H9 (cell line): ENCODE measurements at regions not wholly inside any gene's neighbourhood (a gene's known extent, or its start where the extent isn't known, plus 50 kb on each side); places are given as distances from the start of the nearest gene placed in this dataset.
"Not testable (repeated sequence)": the region's sequence is repeated elsewhere in the genome, so short reads cannot be mapped to it uniquely, and the experiment has no call there.

Experiments used
- DNase-seq: peaks from one replicate; pipeline ENCODE4 v3.0.0-alpha.2; 2017
- H2AFZ ChIP-seq: one replicate; pipeline ENCODE4 v1.6.1; 2013; ENCODE audit warnings: mild to moderate bottlenecking, low read length, control low read depth, moderate library complexity
- H2AK5ac ChIP-seq: 2 replicates; pipeline ENCODE4 v1.6.1; 2013; ENCODE audit warnings: low read length, control low read depth, mixed read lengths; ENCODE audit not compliant: insufficient read length
- H2BK120ac ChIP-seq: one replicate; pipeline ENCODE4 v1.6.1; 2013; ENCODE audit warnings: low read depth, mild to moderate bottlenecking, low read length, control low read depth, inconsistent platforms; ENCODE audit not compliant: poor library complexity, severe bottlenecking
- H2BK12ac ChIP-seq: 2 replicates; pipeline ENCODE4 v1.6.1; 2013; ENCODE audit warnings: low read length, control low read depth, mixed read lengths, low read depth; ENCODE audit not compliant: insufficient read length
- H2BK15ac ChIP-seq: 2 replicates; pipeline ENCODE4 v1.6.1; 2013; ENCODE audit warnings: low read depth, low read length, control low read depth
- H2BK20ac ChIP-seq: one replicate; pipeline ENCODE4 v1.6.1; 2013; ENCODE audit warnings: low read depth, mild to moderate bottlenecking, low read length, control low read depth, inconsistent platforms; ENCODE audit not compliant: poor library complexity, severe bottlenecking
- H2BK5ac ChIP-seq: 2 replicates; pipeline ENCODE4 v1.6.1; 2013; ENCODE audit warnings: low read length, control low read depth, mixed read lengths; ENCODE audit not compliant: insufficient read length
- H3K14ac ChIP-seq: 2 replicates; pipeline ENCODE4 v1.6.1; 2013; ENCODE audit warnings: low read length, control low read depth; ENCODE audit not compliant: insufficient read depth
- H3K18ac ChIP-seq: 2 replicates; pipeline ENCODE4 v1.6.1; 2013; ENCODE audit warnings: low read depth, mild to moderate bottlenecking, mixed read lengths, low read length, control low read depth; ENCODE audit not compliant: insufficient read length
- H3K23ac ChIP-seq: 2 replicates; pipeline ENCODE4 v1.6.1; 2013; ENCODE audit warnings: low read length, control low read depth, mixed read lengths, low read depth; ENCODE audit not compliant: insufficient read length
- H3K23me2 ChIP-seq: 2 replicates; pipeline ENCODE4 v1.6.1; 2013; ENCODE audit warnings: low read depth, mild to moderate bottlenecking, mixed read lengths, low read length, control low read depth; ENCODE audit not compliant: insufficient read length, poor library complexity, severe bottlenecking
- H3K27ac ChIP-seq: 2 replicates; pipeline ENCODE4 v1.5.1; 2013; ENCODE audit warnings: low read length, control low read depth, mixed read lengths, low read depth; ENCODE audit not compliant: insufficient read length
- H3K27me3 ChIP-seq: 2 replicates; pipeline ENCODE4 v1.6.1; 2013; ENCODE audit warnings: low read length, control low read depth, inconsistent platforms; ENCODE audit not compliant: insufficient read depth
- H3K4ac ChIP-seq: 2 replicates; pipeline ENCODE4 v1.6.1; 2013; ENCODE audit warnings: low read depth, mild to moderate bottlenecking, control low read depth, inconsistent platforms, low read length, moderate library complexity
- H3K4me1 ChIP-seq: 2 replicates; pipeline ENCODE4 v1.6.1; 2013; ENCODE audit warnings: low read length, control low read depth, inconsistent platforms; ENCODE audit not compliant: insufficient read depth
- H3K4me2 ChIP-seq: 2 replicates; pipeline ENCODE4 v1.6.1; 2013; ENCODE audit warnings: low read length, control low read depth, mixed read lengths; ENCODE audit not compliant: insufficient read length, insufficient read depth
- H3K56ac ChIP-seq: 2 replicates; pipeline ENCODE4 v1.6.1; 2013; ENCODE audit warnings: low read depth, mild to moderate bottlenecking, mixed read lengths, low read length, control low read depth; ENCODE audit not compliant: insufficient read length
- H3K79me1 ChIP-seq: 2 replicates; pipeline ENCODE4 v1.6.1; 2013; ENCODE audit warnings: low read depth, mild to moderate bottlenecking, moderate library complexity, low read length, control low read depth, inconsistent platforms; ENCODE audit not compliant: insufficient read depth, poor library complexity, severe bottlenecking
- H3K79me2 ChIP-seq: 2 replicates; pipeline ENCODE4 v1.6.1; 2013; ENCODE audit warnings: low read length, control low read depth, inconsistent platforms; ENCODE audit not compliant: insufficient read depth
- H3K9ac ChIP-seq: 2 replicates; pipeline ENCODE4 v1.6.1; 2013; ENCODE audit warnings: low read length, control low read depth, mixed read lengths; ENCODE audit not compliant: insufficient read length; ENCODE audit errors: extremely low read depth
- H3K9me3 ChIP-seq: one replicate; pipeline ENCODE4 v1.6.1; 2013; ENCODE audit warnings: low read depth, low read length, inconsistent platforms; ENCODE audit not compliant: control insufficient read depth
- H3T11ph ChIP-seq: one replicate; pipeline ENCODE4 v1.6.1; 2013; ENCODE audit warnings: mild to moderate bottlenecking, low read length, control low read depth, inconsistent platforms
- H4K20me1 ChIP-seq: one replicate; pipeline ENCODE4 v1.6.1; 2013; ENCODE audit not compliant: control insufficient read depth, insufficient read length, insufficient read depth
- H4K5ac ChIP-seq: 2 replicates; pipeline ENCODE4 v1.6.1; 2013; ENCODE audit warnings: low read depth, mild to moderate bottlenecking, mixed read lengths, low read length, control low read depth; ENCODE audit not compliant: insufficient read length
- H4K8ac ChIP-seq: replicated peaks from 2 replicates; pipeline ENCODE4 v1.6.1; 2013; ENCODE audit warnings: low read length, control low read depth, mixed read lengths, low read depth; ENCODE audit not compliant: insufficient read length
- H4K91ac ChIP-seq: 2 replicates; pipeline ENCODE4 v1.6.1; 2013; ENCODE audit warnings: low read depth, mild to moderate bottlenecking, moderate library complexity, mixed read lengths, low read length, control low read depth; ENCODE audit not compliant: insufficient read length
- H3K27ac Mint-ChIP-seq, 3 experiments: 2 replicates in 2 of 3; 3 replicates in 1 of 3; pipeline ENCODE4 v1.8.0; 2020 to 2021; ENCODE audit warnings: mixed read lengths in 3 of 3, mild to moderate bottlenecking in 1 of 3, moderate library complexity in 1 of 3
- H3K27me3 Mint-ChIP-seq: 2 replicates; pipeline ENCODE4 v1.8.0; 2021; ENCODE audit warnings: low read depth, mild to moderate bottlenecking, moderate library complexity, mixed read lengths
- H3K36me3 Mint-ChIP-seq, 3 experiments: 2 replicates in 2 of 3; 3 replicates in 1 of 3; pipeline ENCODE4 v1.8.0; 2020 to 2021; ENCODE audit warnings: low read depth in 3 of 3, mixed read lengths in 3 of 3; ENCODE audit not compliant: insufficient read depth in 1 of 3
- H3K4me1 Mint-ChIP-seq, 2 experiments: 2 replicates each; pipeline ENCODE4 v1.8.0; 2020; ENCODE audit warnings: mixed read lengths in 2 of 2
- H3K4me3 Mint-ChIP-seq, 2 experiments: 2 replicates in 1 of 2; 3 replicates in 1 of 2; pipeline ENCODE4 v1.8.0; 2020 to 2021; ENCODE audit warnings: mild to moderate bottlenecking in 2 of 2, mixed read lengths in 2 of 2, moderate library complexity in 1 of 2
- H3K9me3 Mint-ChIP-seq, 2 experiments: 2 replicates in 1 of 2; 3 replicates in 1 of 2; pipeline ENCODE4 v1.8.0; 2020; ENCODE audit warnings: mild to moderate bottlenecking in 2 of 2, mixed read lengths in 2 of 2, moderate library complexity in 1 of 2
- CTCF ChIP-seq: fragments of 200-600 bp; sonication (generic); conservative IDR thresholded peaks from 3 replicates; pipeline ENCODE4 v1.8.0; 2021; ENCODE audit warnings: antibody characterized with exemption, mild to moderate bottlenecking
- WGBS: extraction: QIAGEN DNeasy Blood & Tissue Kit; methylation state at CpG from one replicate; pipeline ENCODE4 v1.1.7; 2013; ENCODE audit warnings: missing lambda C conversion rate, low lambda C conversion rate, mixed read lengths; ENCODE audit not compliant: insufficient read length; ENCODE audit errors: extremely low coverage; 5-methylcytosine and 5-hydroxymethylcytosine counted together

GRCh38 chr19:20294181-20294580 lies 127.2 kb downstream of the ZNF486 start:
- no peak overlapping the region for H3K4me2 ChIP-seq
- no peak overlapping the region for H2BK20ac ChIP-seq
- H2BK120ac ChIP-seq, result no peak overlapping the region
- no peak for DNase-seq
- no peak overlapping the region for H3K9ac ChIP-seq
- no peak overlapping the region for H3K27ac Mint-ChIP-seq
- H2BK15ac ChIP-seq, result no peak overlapping the region
- no peak overlapping the region for H3T11ph ChIP-seq
- no peak for TF ChIP-seq CTCF
- no peak overlapping the region for H3K23ac ChIP-seq
- H2BK5ac ChIP-seq, result no peak overlapping the region
- no peak overlapping the region for H2BK12ac ChIP-seq
- no peak overlapping the region for H4K91ac ChIP-seq
- H3K23me2 ChIP-seq, result no peaks in the 10 kb centered on the region
- H3K27ac ChIP-seq, result no peak overlapping the region
- no peaks in the 10 kb centered on the region for H3K4me1 Mint-ChIP-seq
- peaks cover 5 to 8% (median 8%) of the 10 kb centered on the region in 3 experiments; a peak in 6 of 7 replicates for H3K36me3 Mint-ChIP-seq
- H3K79me1 ChIP-seq, result no peaks in the 10 kb centered on the region
- H3K9me3 ChIP-seq, result no peaks in the 10 kb centered on the region
- H4K8ac ChIP-seq, result no peak overlapping the region
- H3K79me2 ChIP-seq, result no peaks in the 10 kb centered on the region
- H2AK5ac ChIP-seq, result no peak overlapping the region
- H3K4ac ChIP-seq, result no peak overlapping the region
- H2AFZ ChIP-seq, result no peak overlapping the region
- H3K4me1 ChIP-seq, result no peaks in the 10 kb centered on the region
- no peak overlapping the region for H3K4me3 Mint-ChIP-seq
- peaks cover 7 to 12% of the 10 kb centered on the region in 2 experiments for H3K9me3 Mint-ChIP-seq
- H4K20me1 ChIP-seq, result no peaks in the 10 kb centered on the region
- no peak overlapping the region for H3K56ac ChIP-seq
- H3K27me3 Mint-ChIP-seq, result no peaks in the 10 kb centered on the region; the same call in 1 of the 2 replicates
- no peaks in the 10 kb centered on the region for H3K27me3 ChIP-seq
- H3K14ac ChIP-seq, result no peak overlapping the region
- no peak overlapping the region for H3K18ac ChIP-seq
- H4K5ac ChIP-seq, result no peak overlapping the region

GRCh38 chr19:20292520-20292919 lies 125.5 kb downstream of the ZNF486 start:
- H3K9ac ChIP-seq, H3K27me3 ChIP-seq, H3K4me1 Mint-ChIP-seq, H3K56ac ChIP-seq, H3T11ph ChIP-seq, H3K23me2 ChIP-seq, H3K23ac ChIP-seq, H3K4ac ChIP-seq, H3K4me1 ChIP-seq, H3K36me3 Mint-ChIP-seq, H3K27ac Mint-ChIP-seq, H4K20me1 ChIP-seq, H3K79me2 ChIP-seq, H3K9me3 ChIP-seq, DNase-seq, H2BK5ac ChIP-seq, H2BK12ac ChIP-seq, H2BK120ac ChIP-seq, H2BK15ac ChIP-seq, H3K79me1 ChIP-seq, H3K18ac ChIP-seq, H4K91ac ChIP-seq, H3K4me3 Mint-ChIP-seq, H3K4me2 ChIP-seq, H4K5ac ChIP-seq, H3K27me3 Mint-ChIP-seq, H3K27ac ChIP-seq, H2AK5ac ChIP-seq, H4K8ac ChIP-seq, H2AFZ ChIP-seq, H3K14ac ChIP-seq, H2BK20ac ChIP-seq: not testable (repeated sequence)
- peaks cover 7 to 12% of the 10 kb centered on the region in 2 experiments for H3K9me3 Mint-ChIP-seq
- WGBS, result no CpG with 5 or more reads among the region's 1 CpG
